CD4-positive, alpha-beta memory T cell (primary cell): ENCODE measurements at regions not wholly inside any gene's neighbourhood (a gene's known extent, or its start where the extent isn't known, plus 50 kb on each side); places are given as distances from the start of the nearest gene placed in this dataset.
"Not testable (repeated sequence)": the region's sequence is repeated elsewhere in the genome, so short reads cannot be mapped to it uniquely, and the experiment has no call there.

Experiments used
- CTCF ChIA-PET: fragments of 350-600 bp; sonication (Branson Sonifier 250); formaldehyde crosslinking; loops from one replicate; lab custom pipeline; 2021; ENCODE audit warnings: inconsistent platforms; ENCODE audit not compliant: partially characterized antibody; lab: Charles Lee
- POLR2A ChIA-PET: fragments of 350-600 bp; sonication (Branson Sonifier 250); formaldehyde crosslinking; loops from one replicate; lab custom pipeline; 2021; ENCODE audit not compliant: partially characterized antibody; lab: Charles Lee
- DNase-seq, 5 donors: peaks; one replicate each; pipeline versions ENCODE4 v3.0.0 to v3.0.0-alpha.2; 2020 to 2022; ENCODE audit warnings: mixed read lengths in 1 of 5
- H3K27ac ChIP-seq: one replicate; pipeline ENCODE4 v1.7.0; 2013; ENCODE audit warnings: low read depth, low read length
- H3K27me3 ChIP-seq: 2 replicates; pipeline ENCODE4 v1.7.0; 2013; ENCODE audit warnings: mild to moderate bottlenecking, low read length, moderate library complexity; ENCODE audit not compliant: insufficient read depth
- H3K36me3 ChIP-seq: 2 replicates; pipeline ENCODE4 v1.7.0; 2013; ENCODE audit warnings: mild to moderate bottlenecking, low read length, moderate library complexity; ENCODE audit not compliant: insufficient read depth
- H3K4me1 ChIP-seq: 2 replicates; pipeline ENCODE4 v1.7.0; 2013; ENCODE audit warnings: mild to moderate bottlenecking, low read length, moderate library complexity; ENCODE audit not compliant: insufficient read depth
- H3K4me3 ChIP-seq, 2 donors: one replicate each; pipeline ENCODE4 v1.7.0; 2013; ENCODE audit warnings: low read length in 2 of 2, mild to moderate bottlenecking in 1 of 2
- H3K9me3 ChIP-seq, 2 donors: one replicate each; pipeline ENCODE4 v1.7.0; 2013; ENCODE audit warnings: low read length in 2 of 2, control low read depth in 1 of 2; ENCODE audit not compliant: control insufficient read depth in 1 of 2
- H3K27ac Mint-ChIP-seq, 7 donors: one replicate each; pipeline ENCODE4 v1.8.0; 2020 to 2021; ENCODE audit warnings: mixed read lengths in 7 of 7, mild to moderate bottlenecking in 6 of 7, inconsistent platforms in 3 of 7, moderate library complexity in 3 of 7
- H3K27me3 Mint-ChIP-seq, 2 donors: one replicate each; pipeline ENCODE4 v1.8.0; 2020 to 2021; ENCODE audit warnings: mixed read lengths in 2 of 2
- H3K36me3 Mint-ChIP-seq, 2 donors: one replicate each; pipeline ENCODE4 v1.8.0; 2020 to 2021; ENCODE audit warnings: mixed read lengths in 2 of 2, inconsistent platforms in 1 of 2, mild to moderate bottlenecking in 1 of 2
- H3K4me1 Mint-ChIP-seq, 4 donors: one replicate each; pipeline ENCODE4 v1.8.0; 2020 to 2021; ENCODE audit warnings: mixed read lengths in 4 of 4, mild to moderate bottlenecking in 1 of 4
- H3K4me3 Mint-ChIP-seq, 8 donors: one replicate each; pipeline ENCODE4 v1.8.0; 2020 to 2021; ENCODE audit warnings: mixed read lengths in 8 of 8, mild to moderate bottlenecking in 7 of 8, moderate library complexity in 6 of 8, inconsistent platforms in 3 of 8
- H3K9me3 Mint-ChIP-seq, 8 donors: one replicate each; pipeline ENCODE4 v1.8.0; 2020 to 2021; ENCODE audit warnings: mixed read lengths in 8 of 8, mild to moderate bottlenecking in 5 of 8, inconsistent platforms in 3 of 8, moderate library complexity in 1 of 8
- intact Hi-C: fragments of 100-400 bp; cut with micrococcal nuclease; formaldehyde crosslinking; loops from one replicate; pipeline ENCODE4 v1.15.1; 2023

DNA sequence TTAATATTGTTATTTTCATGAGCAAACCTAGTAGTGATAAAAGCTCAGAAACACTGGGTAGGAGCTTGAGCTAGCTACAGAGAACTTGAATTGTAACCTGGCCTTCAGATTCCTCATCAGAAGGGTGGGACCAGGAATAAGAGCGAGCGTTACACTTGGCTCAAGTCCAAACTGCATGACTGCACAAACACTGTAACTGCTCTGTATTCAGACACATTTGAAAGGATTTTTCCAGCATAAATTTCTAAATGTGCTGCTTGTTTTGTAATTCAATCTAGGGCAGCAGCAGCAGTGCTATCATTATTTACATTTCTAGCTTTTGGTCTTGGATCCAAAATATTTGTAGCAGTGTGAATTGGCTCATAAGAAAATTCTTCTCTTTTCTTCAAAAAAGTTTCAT, 133.0 kb upstream of the TMLHE start:
- H3K4me1 ChIP-seq: no peaks in the 10 kb centered on the region
- Mint-ChIP-seq H3K27me3 (no peaks in the 10 kb centered on the region), H3K4me1 (no peaks in the 10 kb centered on the region), H3K27ac (no peak overlapping the region), H3K4me3 (no peak overlapping the region), H3K9me3 (peaks cover 0 to 8% (median 3%) of the 10 kb centered on the region in 8 donors), H3K36me3 (no peaks in the 10 kb centered on the region)
- ChIA-PET CTCF (no interaction called here), POLR2A (no interaction called here)
- no peak for DNase-seq
- H3K9me3 ChIP-seq: no peaks in the 10 kb centered on the region
- H3K27ac ChIP-seq: no peak overlapping the region
- no peaks in the 10 kb centered on the region for H3K27me3 ChIP-seq
- H3K4me3 ChIP-seq: no peak overlapping the region
- intact Hi-C loops: no loop called here
- no peaks in the 10 kb centered on the region for H3K36me3 ChIP-seq

DNA sequence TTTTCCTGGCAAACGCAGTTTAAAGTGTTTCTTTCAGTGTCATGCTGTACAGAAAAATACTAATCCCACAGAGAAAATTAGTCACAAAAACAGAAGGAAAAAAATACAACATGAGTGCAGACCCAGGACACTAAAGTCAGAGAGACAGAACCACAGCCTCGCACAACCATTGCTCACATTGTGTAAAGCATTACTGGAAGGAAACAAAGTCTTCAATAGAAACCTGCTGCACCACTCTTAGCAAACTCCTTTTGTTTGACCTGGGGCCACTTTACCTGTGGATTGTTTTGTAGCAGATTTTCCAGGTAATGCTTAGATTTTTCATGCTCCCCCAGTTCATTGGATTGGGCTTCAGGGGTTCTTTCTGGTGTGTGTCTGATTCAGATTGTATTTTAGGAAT, 131.8 kb upstream of the TMLHE start:
- H3K27ac Mint-ChIP-seq: no peak overlapping the region
- POLR2A ChIA-PET: no interaction called here
- no peaks in the 10 kb centered on the region for H3K36me3 Mint-ChIP-seq
- intact Hi-C loops: no loop called here
- H3K36me3 ChIP-seq: no peaks in the 10 kb centered on the region
- no peaks in the 10 kb centered on the region for H3K9me3 ChIP-seq
- peaks cover 0 to 14% (median 7%) of the 10 kb centered on the region in 8 donors for H3K9me3 Mint-ChIP-seq
- no peaks in the 10 kb centered on the region for H3K4me1 ChIP-seq
- DNase-seq: no peak
- no peaks in the 10 kb centered on the region for H3K4me1 Mint-ChIP-seq
- no peak overlapping the region for H3K27ac ChIP-seq
- H3K4me3 ChIP-seq: no peak overlapping the region
- no peaks in the 10 kb centered on the region for H3K27me3 ChIP-seq
- CTCF ChIA-PET: no interaction called here
- H3K4me3 Mint-ChIP-seq: no peak overlapping the region
- H3K27me3 Mint-ChIP-seq: no peaks in the 10 kb centered on the region

DNA sequence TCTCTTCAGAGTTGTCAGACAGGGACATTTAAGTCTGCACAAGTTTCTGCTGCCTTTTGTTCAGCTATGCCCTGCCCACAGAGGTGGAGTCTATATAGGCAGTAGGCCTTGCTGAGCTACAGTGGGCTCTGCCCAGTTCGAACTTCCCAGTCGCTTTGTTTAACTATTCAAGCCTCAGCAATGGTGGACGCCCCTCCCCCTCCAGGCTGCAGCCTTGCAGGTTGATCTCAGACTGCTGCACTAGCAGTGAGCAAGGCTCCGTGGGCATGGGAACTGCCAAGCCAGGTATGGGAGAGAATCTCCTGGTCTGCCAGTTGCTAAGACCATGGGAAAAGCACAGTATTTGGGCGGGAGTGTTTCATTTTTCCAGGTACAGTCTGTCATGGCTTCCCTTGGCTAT, 115.6 kb upstream of the TMLHE start:
- H3K9me3 Mint-ChIP-seq, intact Hi-C loops, H3K4me3 Mint-ChIP-seq, H3K27me3 ChIP-seq, H3K27ac ChIP-seq, H3K36me3 Mint-ChIP-seq, DNase-seq, H3K27me3 Mint-ChIP-seq, H3K4me1 Mint-ChIP-seq, H3K4me3 ChIP-seq, H3K27ac Mint-ChIP-seq, POLR2A ChIA-PET, H3K9me3 ChIP-seq, H3K36me3 ChIP-seq, CTCF ChIA-PET, H3K4me1 ChIP-seq: not testable (repeated sequence)

DNA sequence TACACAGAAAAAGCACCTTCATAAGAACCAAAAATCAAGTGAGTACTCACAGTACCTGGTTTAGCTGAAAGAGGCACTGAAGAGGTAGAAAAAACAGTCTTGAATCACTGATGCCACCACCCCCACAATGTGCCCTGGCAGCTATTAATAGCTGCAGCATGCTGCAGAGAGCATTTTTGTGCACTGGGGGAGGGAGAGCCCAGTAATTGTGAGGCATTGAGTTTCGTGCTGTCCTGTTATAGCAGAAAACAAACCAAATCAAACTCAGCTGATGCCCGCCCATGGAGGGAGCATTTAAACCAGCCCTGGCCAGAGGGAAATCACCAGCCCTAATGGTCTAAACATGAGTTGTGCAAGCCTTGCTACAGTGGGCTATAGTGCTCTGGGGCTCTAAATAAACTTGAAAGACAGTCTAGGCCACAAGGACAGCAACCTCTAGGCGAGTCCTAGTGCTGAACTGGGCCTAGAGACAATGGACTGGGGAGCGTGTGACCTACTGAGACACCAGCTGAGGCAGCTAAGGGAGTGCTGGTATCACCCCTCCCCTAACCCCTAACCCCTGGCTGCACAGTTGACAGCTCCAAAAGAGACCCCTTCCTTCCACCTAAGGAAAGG, 106.3 kb upstream of the TMLHE start:
- Mint-ChIP-seq H3K4me1 (no peaks in the 10 kb centered on the region), H3K36me3 (no peaks in the 10 kb centered on the region), H3K27me3 (no peaks in the 10 kb centered on the region), H3K27ac (no peak overlapping the region), H3K9me3 (peaks cover 2 to 26% (median 6%) of the 10 kb centered on the region in 8 donors), H3K4me3 (no peak overlapping the region)
- no peaks in the 10 kb centered on the region for H3K36me3 ChIP-seq
- intact Hi-C loops: no loop called here
- ChIA-PET POLR2A (no interaction called here), CTCF (no interaction called here)
- no peak overlapping the region for H3K27ac ChIP-seq
- H3K4me1 ChIP-seq: no peaks in the 10 kb centered on the region
- H3K9me3 ChIP-seq: no peaks in the 10 kb centered on the region
- no peak overlapping the region for H3K4me3 ChIP-seq
- no peak for DNase-seq
- H3K27me3 ChIP-seq: no peaks in the 10 kb centered on the region

DNA sequence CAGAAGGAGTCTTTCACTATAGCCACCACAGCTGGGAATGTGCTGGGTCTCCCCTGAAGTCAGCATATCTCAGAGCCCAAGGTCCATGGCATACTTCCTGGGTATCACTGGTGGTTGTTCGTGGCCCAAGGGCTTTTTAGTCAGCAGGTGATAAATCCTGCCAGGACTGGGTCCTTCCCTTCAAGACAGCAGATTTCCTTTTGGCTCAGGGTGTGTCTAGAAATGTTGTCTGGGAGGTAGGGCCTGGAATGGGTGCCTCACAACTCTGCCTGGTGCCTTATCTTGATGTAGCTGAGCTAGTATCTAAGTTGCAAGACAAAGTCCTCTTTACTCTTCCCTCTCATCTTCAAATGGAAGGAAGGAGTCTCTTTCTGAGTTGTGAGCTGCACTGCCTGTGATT, 102.4 kb upstream of the TMLHE start:
- Mint-ChIP-seq H3K9me3 (peaks cover 0 to 34% (median 19%) of the 10 kb centered on the region in 8 donors), H3K4me1 (no peaks in the 10 kb centered on the region), H3K4me3 (no peak overlapping the region), H3K27ac (no peak overlapping the region), H3K27me3 (no peaks in the 10 kb centered on the region), H3K36me3 (peaks cover 0 to 7% of the 10 kb centered on the region in 2 donors)
- DNase-seq: no peak
- no peaks in the 10 kb centered on the region for H3K27me3 ChIP-seq
- H3K27ac ChIP-seq: no peak overlapping the region
- H3K4me1 ChIP-seq: no peaks in the 10 kb centered on the region
- ChIA-PET CTCF (no interaction called here), POLR2A (no interaction called here)
- H3K36me3 ChIP-seq: no peaks in the 10 kb centered on the region
- H3K9me3 ChIP-seq: no peaks in the 10 kb centered on the region
- intact Hi-C loops: no loop called here
- no peak overlapping the region for H3K4me3 ChIP-seq

DNA sequence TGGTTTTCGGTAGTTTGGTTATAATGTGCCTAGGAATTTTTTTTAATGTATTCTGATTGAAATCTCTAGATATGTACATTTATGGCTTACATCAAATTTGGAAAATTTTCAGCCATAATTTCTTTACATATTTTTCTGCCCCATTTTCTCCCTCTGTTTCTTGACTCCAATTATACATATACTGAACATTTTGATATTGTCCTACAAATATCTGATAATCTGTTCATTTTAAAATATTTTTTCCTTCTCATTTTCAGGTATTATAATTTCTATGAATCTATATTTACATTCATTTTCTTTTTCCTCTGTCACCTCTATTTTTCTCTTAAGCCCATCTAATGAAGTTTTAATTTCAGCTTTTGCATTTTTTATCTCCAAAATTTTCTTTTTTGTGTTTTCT, 82.7 kb upstream of the TMLHE start:
- Histone ChIP-seq H3K4me3 (no peak overlapping the region), H3K27me3 (no peaks in the 10 kb centered on the region), H3K4me1 (no peaks in the 10 kb centered on the region), H3K36me3 (no peaks in the 10 kb centered on the region), H3K27ac (no peak overlapping the region), H3K9me3 (no peaks in the 10 kb centered on the region)
- Mint-ChIP-seq H3K27ac (no peak overlapping the region), H3K4me1 (no peaks in the 10 kb centered on the region), H3K4me3 (no peak overlapping the region), H3K9me3 (peaks cover 0 to 12% (median 4%) of the 10 kb centered on the region in 8 donors), H3K36me3 (peaks cover 0 to 2% of the 10 kb centered on the region in 2 donors), H3K27me3 (no peaks in the 10 kb centered on the region)
- intact Hi-C loops: no loop called here
- CTCF ChIA-PET: no interaction called here
- no peak for DNase-seq
- POLR2A ChIA-PET: no interaction called here

DNA sequence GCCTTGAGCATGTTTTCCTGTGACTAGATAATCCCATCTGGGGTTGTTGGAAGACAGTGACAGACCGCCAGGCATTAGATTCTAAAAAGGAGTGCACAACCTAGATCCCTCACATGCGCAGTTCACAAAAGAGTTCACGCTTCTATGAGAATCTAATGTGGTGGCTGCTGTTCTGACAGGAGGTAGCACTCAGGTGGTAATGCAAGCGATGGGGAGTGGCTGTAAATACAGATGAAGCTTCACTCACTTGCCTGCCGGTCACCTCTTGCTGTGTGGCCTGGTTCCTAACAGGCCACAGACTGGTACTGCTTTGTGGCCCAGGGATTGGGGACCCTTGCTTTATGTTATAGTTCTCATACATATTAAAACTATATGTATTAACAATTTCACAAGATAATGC, 81.9 kb upstream of the TMLHE start:
- Mint-ChIP-seq H3K27me3 (no peaks in the 10 kb centered on the region), H3K9me3 (peaks cover 0 to 15% (median 4%) of the 10 kb centered on the region in 8 donors), H3K36me3 (peaks cover 0 to 2% of the 10 kb centered on the region in 2 donors), H3K27ac (no peak overlapping the region), H3K4me1 (no peaks in the 10 kb centered on the region), H3K4me3 (no peak overlapping the region)
- Histone ChIP-seq H3K36me3 (no peaks in the 10 kb centered on the region), H3K27me3 (no peaks in the 10 kb centered on the region), H3K4me3 (no peak overlapping the region), H3K27ac (no peak overlapping the region), H3K4me1 (no peaks in the 10 kb centered on the region), H3K9me3 (no peaks in the 10 kb centered on the region)
- POLR2A ChIA-PET: no interaction called here
- CTCF ChIA-PET: no interaction called here
- intact Hi-C loops: no loop called here
- DNase-seq: no peak

DNA sequence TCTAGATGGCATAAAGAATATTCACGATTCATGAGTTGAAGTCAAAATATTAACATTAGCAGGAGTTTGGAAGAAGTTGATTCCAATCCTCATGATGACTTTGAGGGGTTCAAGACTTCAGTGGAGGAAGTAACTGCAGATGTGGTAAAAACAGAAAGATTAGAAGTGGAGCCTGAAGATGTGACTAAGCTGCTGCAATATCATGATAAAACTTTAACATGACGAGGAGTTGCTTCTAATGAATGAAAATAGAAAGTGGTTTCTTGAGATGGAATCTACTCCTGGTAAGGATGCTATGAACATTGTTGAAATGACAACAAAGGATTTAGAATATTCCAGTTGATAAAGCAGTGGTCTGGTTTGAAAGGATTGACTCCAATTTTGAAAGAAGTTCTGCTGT, 70.1 kb upstream of the TMLHE start:
- no peaks in the 10 kb centered on the region for H3K36me3 ChIP-seq
- CTCF ChIA-PET: no interaction called here
- Mint-ChIP-seq H3K36me3 (no peaks in the 10 kb centered on the region), H3K4me3 (no peak overlapping the region), H3K4me1 (peaks cover 0 to 5% (median 3%) of the 10 kb centered on the region in 4 donors), H3K9me3 (peaks cover 0 to 3% (median 0%) of the 10 kb centered on the region in 8 donors), H3K27me3 (no peaks in the 10 kb centered on the region), H3K27ac (no peak overlapping the region)
- H3K27ac ChIP-seq: no peak overlapping the region
- POLR2A ChIA-PET: no interaction called here
- H3K9me3 ChIP-seq: no peaks in the 10 kb centered on the region
- intact Hi-C loops: no loop called here
- no peaks in the 10 kb centered on the region for H3K27me3 ChIP-seq
- no peak overlapping the region for H3K4me3 ChIP-seq
- no peaks in the 10 kb centered on the region for H3K4me1 ChIP-seq
- DNase-seq: no peak
